H9 (cell line): ENCODE measurements at regions not wholly inside any gene's neighbourhood (a gene's known extent, or its start where the extent isn't known, plus 50 kb on each side); places are given as distances from the start of the nearest gene placed in this dataset.

Source experiments
- DNase-seq: peaks from one replicate; pipeline ENCODE4 v3.0.0-alpha.2; 2017
- H2AFZ ChIP-seq: one replicate; pipeline ENCODE4 v1.6.1; 2013; ENCODE audit warnings: mild to moderate bottlenecking, low read length, control low read depth, moderate library complexity
- H2AK5ac ChIP-seq: 2 replicates; pipeline ENCODE4 v1.6.1; 2013; ENCODE audit warnings: low read length, control low read depth, mixed read lengths; ENCODE audit not compliant: insufficient read length
- H2BK120ac ChIP-seq: one replicate; pipeline ENCODE4 v1.6.1; 2013; ENCODE audit warnings: low read depth, mild to moderate bottlenecking, low read length, control low read depth, inconsistent platforms; ENCODE audit not compliant: poor library complexity, severe bottlenecking
- H2BK12ac ChIP-seq: 2 replicates; pipeline ENCODE4 v1.6.1; 2013; ENCODE audit warnings: low read length, control low read depth, mixed read lengths, low read depth; ENCODE audit not compliant: insufficient read length
- H2BK15ac ChIP-seq: 2 replicates; pipeline ENCODE4 v1.6.1; 2013; ENCODE audit warnings: low read depth, low read length, control low read depth
- H2BK20ac ChIP-seq: one replicate; pipeline ENCODE4 v1.6.1; 2013; ENCODE audit warnings: low read depth, mild to moderate bottlenecking, low read length, control low read depth, inconsistent platforms; ENCODE audit not compliant: poor library complexity, severe bottlenecking
- H2BK5ac ChIP-seq: 2 replicates; pipeline ENCODE4 v1.6.1; 2013; ENCODE audit warnings: low read length, control low read depth, mixed read lengths; ENCODE audit not compliant: insufficient read length
- H3K14ac ChIP-seq: 2 replicates; pipeline ENCODE4 v1.6.1; 2013; ENCODE audit warnings: low read length, control low read depth; ENCODE audit not compliant: insufficient read depth
- H3K18ac ChIP-seq: 2 replicates; pipeline ENCODE4 v1.6.1; 2013; ENCODE audit warnings: low read depth, mild to moderate bottlenecking, mixed read lengths, low read length, control low read depth; ENCODE audit not compliant: insufficient read length
- H3K23ac ChIP-seq: 2 replicates; pipeline ENCODE4 v1.6.1; 2013; ENCODE audit warnings: low read length, control low read depth, mixed read lengths, low read depth; ENCODE audit not compliant: insufficient read length
- H3K23me2 ChIP-seq: 2 replicates; pipeline ENCODE4 v1.6.1; 2013; ENCODE audit warnings: low read depth, mild to moderate bottlenecking, mixed read lengths, low read length, control low read depth; ENCODE audit not compliant: insufficient read length, poor library complexity, severe bottlenecking
- H3K27ac ChIP-seq: 2 replicates; pipeline ENCODE4 v1.5.1; 2013; ENCODE audit warnings: low read length, control low read depth, mixed read lengths, low read depth; ENCODE audit not compliant: insufficient read length
- H3K27me3 ChIP-seq: 2 replicates; pipeline ENCODE4 v1.6.1; 2013; ENCODE audit warnings: low read length, control low read depth, inconsistent platforms; ENCODE audit not compliant: insufficient read depth
- H3K4ac ChIP-seq: 2 replicates; pipeline ENCODE4 v1.6.1; 2013; ENCODE audit warnings: low read depth, mild to moderate bottlenecking, control low read depth, inconsistent platforms, low read length, moderate library complexity
- H3K4me1 ChIP-seq: 2 replicates; pipeline ENCODE4 v1.6.1; 2013; ENCODE audit warnings: low read length, control low read depth, inconsistent platforms; ENCODE audit not compliant: insufficient read depth
- H3K4me2 ChIP-seq: 2 replicates; pipeline ENCODE4 v1.6.1; 2013; ENCODE audit warnings: low read length, control low read depth, mixed read lengths; ENCODE audit not compliant: insufficient read length, insufficient read depth
- H3K56ac ChIP-seq: 2 replicates; pipeline ENCODE4 v1.6.1; 2013; ENCODE audit warnings: low read depth, mild to moderate bottlenecking, mixed read lengths, low read length, control low read depth; ENCODE audit not compliant: insufficient read length
- H3K79me1 ChIP-seq: 2 replicates; pipeline ENCODE4 v1.6.1; 2013; ENCODE audit warnings: low read depth, mild to moderate bottlenecking, moderate library complexity, low read length, control low read depth, inconsistent platforms; ENCODE audit not compliant: insufficient read depth, poor library complexity, severe bottlenecking
- H3K79me2 ChIP-seq: 2 replicates; pipeline ENCODE4 v1.6.1; 2013; ENCODE audit warnings: low read length, control low read depth, inconsistent platforms; ENCODE audit not compliant: insufficient read depth
- H3K9ac ChIP-seq: 2 replicates; pipeline ENCODE4 v1.6.1; 2013; ENCODE audit warnings: low read length, control low read depth, mixed read lengths; ENCODE audit not compliant: insufficient read length; ENCODE audit errors: extremely low read depth
- H3K9me3 ChIP-seq: one replicate; pipeline ENCODE4 v1.6.1; 2013; ENCODE audit warnings: low read depth, low read length, inconsistent platforms; ENCODE audit not compliant: control insufficient read depth
- H3T11ph ChIP-seq: one replicate; pipeline ENCODE4 v1.6.1; 2013; ENCODE audit warnings: mild to moderate bottlenecking, low read length, control low read depth, inconsistent platforms
- H4K20me1 ChIP-seq: one replicate; pipeline ENCODE4 v1.6.1; 2013; ENCODE audit not compliant: control insufficient read depth, insufficient read length, insufficient read depth
- H4K5ac ChIP-seq: 2 replicates; pipeline ENCODE4 v1.6.1; 2013; ENCODE audit warnings: low read depth, mild to moderate bottlenecking, mixed read lengths, low read length, control low read depth; ENCODE audit not compliant: insufficient read length
- H4K8ac ChIP-seq: replicated peaks from 2 replicates; pipeline ENCODE4 v1.6.1; 2013; ENCODE audit warnings: low read length, control low read depth, mixed read lengths, low read depth; ENCODE audit not compliant: insufficient read length
- H4K91ac ChIP-seq: 2 replicates; pipeline ENCODE4 v1.6.1; 2013; ENCODE audit warnings: low read depth, mild to moderate bottlenecking, moderate library complexity, mixed read lengths, low read length, control low read depth; ENCODE audit not compliant: insufficient read length
- H3K27ac Mint-ChIP-seq, 3 experiments: 2 replicates in 2 of 3; 3 replicates in 1 of 3; pipeline ENCODE4 v1.8.0; 2020 to 2021; ENCODE audit warnings: mixed read lengths in 3 of 3, mild to moderate bottlenecking in 1 of 3, moderate library complexity in 1 of 3
- H3K27me3 Mint-ChIP-seq: 2 replicates; pipeline ENCODE4 v1.8.0; 2021; ENCODE audit warnings: low read depth, mild to moderate bottlenecking, moderate library complexity, mixed read lengths
- H3K36me3 Mint-ChIP-seq, 3 experiments: 2 replicates in 2 of 3; 3 replicates in 1 of 3; pipeline ENCODE4 v1.8.0; 2020 to 2021; ENCODE audit warnings: low read depth in 3 of 3, mixed read lengths in 3 of 3; ENCODE audit not compliant: insufficient read depth in 1 of 3
- H3K4me1 Mint-ChIP-seq, 2 experiments: 2 replicates each; pipeline ENCODE4 v1.8.0; 2020; ENCODE audit warnings: mixed read lengths in 2 of 2
- H3K4me3 Mint-ChIP-seq, 2 experiments: 2 replicates in 1 of 2; 3 replicates in 1 of 2; pipeline ENCODE4 v1.8.0; 2020 to 2021; ENCODE audit warnings: mild to moderate bottlenecking in 2 of 2, mixed read lengths in 2 of 2, moderate library complexity in 1 of 2
- H3K9me3 Mint-ChIP-seq, 2 experiments: 2 replicates in 1 of 2; 3 replicates in 1 of 2; pipeline ENCODE4 v1.8.0; 2020; ENCODE audit warnings: mild to moderate bottlenecking in 2 of 2, mixed read lengths in 2 of 2, moderate library complexity in 1 of 2
- WGBS: extraction: QIAGEN DNeasy Blood & Tissue Kit; methylation state at CpG from one replicate; pipeline ENCODE4 v1.1.7; 2013; ENCODE audit warnings: missing lambda C conversion rate, low lambda C conversion rate, mixed read lengths; ENCODE audit not compliant: insufficient read length; ENCODE audit errors: extremely low coverage; 5-methylcytosine and 5-hydroxymethylcytosine counted together
- TF ChIP-seq, protein P1 (sequence below): fragments of 200-600 bp; sonication (generic); conservative IDR thresholded peaks from 3 replicates; pipeline ENCODE4 v1.8.0; 2021; ENCODE audit warnings: antibody characterized with exemption, mild to moderate bottlenecking

DNA sequence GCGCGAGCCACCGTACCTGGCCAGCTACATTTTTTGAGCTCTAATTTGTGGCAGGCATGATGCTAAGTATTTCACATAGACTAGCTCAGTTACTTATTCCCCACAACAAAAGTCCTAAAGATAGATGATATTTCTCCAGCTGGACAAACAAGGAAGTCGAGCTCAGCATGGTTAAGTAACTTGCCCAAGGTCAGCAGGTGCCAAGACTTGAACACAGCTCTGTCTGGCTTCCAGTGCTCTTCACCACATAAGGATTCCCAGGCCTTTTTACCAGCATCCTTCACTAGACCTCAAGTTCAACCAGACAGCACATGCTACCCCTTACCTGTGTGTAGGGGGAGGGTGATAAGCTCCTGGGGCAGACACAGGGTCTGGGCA is 177.3 kb upstream of the NCAM1 start:
- no peak overlapping the region for H2AFZ ChIP-seq
- no peak overlapping the region for H3K56ac ChIP-seq
- H4K20me1 ChIP-seq, result no peaks in the 10 kb centered on the region
- no peaks in the 10 kb centered on the region for H3K27me3 ChIP-seq
- no peaks in the 10 kb centered on the region for H3K27me3 Mint-ChIP-seq
- WGBS, result no CpG with 5 or more reads among the region's 4 CpGs
- no peak overlapping the region for H2BK20ac ChIP-seq
- no peak overlapping the region for H3K4me2 ChIP-seq
- no peak overlapping the region for H2BK120ac ChIP-seq
- H3K4me1 ChIP-seq, result 0 out of 2 replicates have a peak, but pooled peaks cover 2% of the 10 kb centered on the region
- H3T11ph ChIP-seq, result no peak overlapping the region
- no peaks in the 10 kb centered on the region for H3K79me1 ChIP-seq
- no peaks in the 10 kb centered on the region for H3K9me3 ChIP-seq
- H2BK15ac ChIP-seq, result no peak overlapping the region
- no peaks in the 10 kb centered on the region for H3K23me2 ChIP-seq
- peak overlapping the region in 1 of 3 experiments; percentile 27; a peak in 1 of 7 replicates for H3K27ac Mint-ChIP-seq
- TF ChIP-seq, protein P1, sequence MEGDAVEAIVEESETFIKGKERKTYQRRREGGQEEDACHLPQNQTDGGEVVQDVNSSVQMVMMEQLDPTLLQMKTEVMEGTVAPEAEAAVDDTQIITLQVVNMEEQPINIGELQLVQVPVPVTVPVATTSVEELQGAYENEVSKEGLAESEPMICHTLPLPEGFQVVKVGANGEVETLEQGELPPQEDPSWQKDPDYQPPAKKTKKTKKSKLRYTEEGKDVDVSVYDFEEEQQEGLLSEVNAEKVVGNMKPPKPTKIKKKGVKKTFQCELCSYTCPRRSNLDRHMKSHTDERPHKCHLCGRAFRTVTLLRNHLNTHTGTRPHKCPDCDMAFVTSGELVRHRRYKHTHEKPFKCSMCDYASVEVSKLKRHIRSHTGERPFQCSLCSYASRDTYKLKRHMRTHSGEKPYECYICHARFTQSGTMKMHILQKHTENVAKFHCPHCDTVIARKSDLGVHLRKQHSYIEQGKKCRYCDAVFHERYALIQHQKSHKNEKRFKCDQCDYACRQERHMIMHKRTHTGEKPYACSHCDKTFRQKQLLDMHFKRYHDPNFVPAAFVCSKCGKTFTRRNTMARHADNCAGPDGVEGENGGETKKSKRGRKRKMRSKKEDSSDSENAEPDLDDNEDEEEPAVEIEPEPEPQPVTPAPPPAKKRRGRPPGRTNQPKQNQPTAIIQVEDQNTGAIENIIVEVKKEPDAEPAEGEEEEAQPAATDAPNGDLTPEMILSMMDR, result no peak
- peaks cover 28 to 35% of the 10 kb centered on the region in 2 experiments for H3K4me1 Mint-ChIP-seq
- no peaks in the 10 kb centered on the region; a peak in 1 of 5 replicates for H3K9me3 Mint-ChIP-seq
- no peak overlapping the region for H4K5ac ChIP-seq
- no peak overlapping the region for H3K4ac ChIP-seq
- no peak overlapping the region for H3K18ac ChIP-seq
- H2BK12ac ChIP-seq, result no peak overlapping the region
- no peak overlapping the region for H3K4me3 Mint-ChIP-seq
- no peak overlapping the region for H3K14ac ChIP-seq
- no peak overlapping the region for H2BK5ac ChIP-seq
- H3K36me3 Mint-ChIP-seq, result no peaks in the 10 kb centered on the region
- DNase-seq, result no peak
- no peak overlapping the region for H3K27ac ChIP-seq
- H3K79me2 ChIP-seq, result no peaks in the 10 kb centered on the region
- no peak overlapping the region for H3K9ac ChIP-seq
- no peak overlapping the region for H4K8ac ChIP-seq
- no peak overlapping the region for H3K23ac ChIP-seq
- H4K91ac ChIP-seq, result no peak overlapping the region
- H2AK5ac ChIP-seq, result no peak overlapping the region
